Activated CD4-positive, alpha-beta T cell treated with anti-CD3 and anti-CD28 coated beads for 36 hours (primary cell): ENCODE measurements at regions not wholly inside any gene's neighbourhood (a gene's known extent, or its start where the extent isn't known, plus 50 kb on each side); places are given as distances from the start of the nearest gene placed in this dataset.
"Not testable (repeated sequence)": the region's sequence is repeated elsewhere in the genome, so short reads cannot be mapped to it uniquely, and the experiment has no call there.

Source experiments
- ATAC-seq: fragments of 200-7000 bp; cut with Tn5 transposase; one replicate; pipeline ENCODE4 v1.10.0; 2021; ENCODE audit warnings: mild to moderate bottlenecking, moderate library complexity
- CTCF ChIA-PET: fragments of 350-600 bp; sonication (Branson Sonifier 250); formaldehyde crosslinking; loops from one replicate; lab custom pipeline; 2021; ENCODE audit warnings: antibody characterized with exemption; lab: Charles Lee
- POLR2A ChIA-PET: fragments of 350-600 bp; sonication (Branson Sonifier 250); formaldehyde crosslinking; loops from one replicate; lab custom pipeline; 2021; ENCODE audit warnings: antibody characterized with exemption, inconsistent platforms; lab: Charles Lee
- DNase-seq: peaks from one replicate; pipeline ENCODE4 v3.0.0-alpha.2; 2020
- H3K27ac Mint-ChIP-seq: one replicate; pipeline ENCODE4 v1.8.0; 2021; ENCODE audit warnings: mixed read lengths
- H3K27me3 Mint-ChIP-seq: one replicate; pipeline ENCODE4 v1.8.0; 2021; ENCODE audit warnings: mixed read lengths
- H3K36me3 Mint-ChIP-seq: one replicate; pipeline ENCODE4 v1.8.0; 2021; ENCODE audit warnings: low read depth, mixed read lengths
- H3K4me1 Mint-ChIP-seq: one replicate; pipeline ENCODE4 v1.8.0; 2021; ENCODE audit warnings: mixed read lengths
- H3K4me3 Mint-ChIP-seq: one replicate; pipeline ENCODE4 v1.8.0; 2021; ENCODE audit warnings: mild to moderate bottlenecking, moderate library complexity, mixed read lengths
- H3K9me3 Mint-ChIP-seq: one replicate; pipeline ENCODE4 v1.8.0; 2021; ENCODE audit warnings: low read depth, mixed read lengths
- intact Hi-C, 2 experiments: fragments of 100-400 bp; cut with DNase I in 1 of 2; cut with micrococcal nuclease in 1 of 2; formaldehyde crosslinking; loops; one replicate each; pipeline versions ENCODE4 v1.14.2 to v1.15.1; 2022 to 2024; cut with DNase I, micrococcal nuclease

DNA sequence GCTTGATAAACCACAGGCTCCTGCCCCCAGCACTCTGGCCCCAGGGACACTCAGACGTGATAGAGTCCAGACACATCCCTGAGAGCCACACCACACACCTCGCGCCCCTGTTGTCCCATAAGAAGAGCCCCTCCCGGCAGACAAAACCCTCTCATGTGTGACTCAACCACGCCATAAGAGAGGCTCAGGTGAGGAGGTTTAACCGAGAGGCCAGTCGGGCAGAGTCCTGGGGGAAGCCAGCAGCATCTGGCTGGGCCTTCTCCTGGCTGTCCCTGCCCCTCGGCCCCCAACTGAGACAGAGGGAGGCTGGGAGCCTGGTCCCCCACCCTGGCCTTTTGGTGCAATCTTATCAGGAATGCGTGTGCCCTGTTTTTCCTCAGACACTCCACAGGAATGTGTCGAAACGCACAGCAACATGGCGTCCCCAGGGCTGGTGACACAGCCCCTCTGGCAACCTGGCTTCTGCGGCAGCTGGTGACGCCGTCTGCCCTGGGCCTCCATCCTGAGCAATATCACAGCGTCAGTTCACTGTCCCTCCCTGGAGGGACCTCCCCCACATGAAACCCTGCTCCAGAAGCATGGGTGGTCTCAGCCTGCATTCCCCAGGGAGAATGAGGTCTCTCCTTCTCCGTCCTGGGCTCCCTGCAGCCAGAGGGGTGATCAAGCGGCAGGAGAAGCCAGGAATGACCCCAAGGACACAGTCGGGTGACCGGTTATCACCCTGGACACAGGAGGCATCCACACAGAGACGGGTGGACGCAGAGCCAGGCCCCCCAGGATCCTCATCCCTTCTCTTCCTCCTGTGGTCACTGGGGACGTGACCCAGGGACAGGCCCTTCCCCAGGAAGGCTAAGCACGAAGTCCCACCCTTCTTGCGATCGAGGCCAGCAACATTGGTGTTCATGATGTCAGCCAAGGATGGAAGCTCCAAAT lies 156.6 kb upstream of the AFDN start:
- peaks cover 5% of the 10 kb centered on the region for H3K27me3 Mint-ChIP-seq
- ATAC-seq (no peak), DNase-seq (no peak)
- H3K27ac Mint-ChIP-seq = no peak overlapping the region
- CTCF ChIA-PET = no interaction called here
- no peaks in the 10 kb centered on the region for H3K4me1 Mint-ChIP-seq
- peaks cover 5% of the 10 kb centered on the region for H3K36me3 Mint-ChIP-seq
- no peak overlapping the region for H3K4me3 Mint-ChIP-seq
- peaks cover 15% of the 10 kb centered on the region for H3K9me3 Mint-ChIP-seq
- POLR2A ChIA-PET = no interaction called here
- intact Hi-C loops = no loop called here

DNA sequence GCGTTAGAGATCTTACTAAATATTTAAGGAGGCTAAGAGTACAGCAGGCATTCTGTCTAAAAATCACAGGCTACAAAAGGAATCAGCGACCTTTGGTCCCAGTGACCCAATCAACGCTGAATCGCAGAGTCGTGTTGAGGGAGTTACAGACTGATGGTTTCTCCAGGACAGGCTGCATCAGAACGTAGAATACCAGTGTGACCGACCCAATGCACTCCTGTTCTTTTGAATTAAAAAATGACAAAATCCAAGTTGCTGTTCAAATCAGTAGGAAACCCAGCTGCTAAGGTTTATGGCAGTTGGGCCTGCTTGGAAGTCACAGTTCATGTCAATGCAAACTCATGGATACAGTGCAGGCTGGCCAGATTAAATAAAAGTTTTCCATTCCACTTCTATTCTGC lies 155.8 kb upstream of the AFDN start:
- POLR2A ChIA-PET = no interaction called here

DNA sequence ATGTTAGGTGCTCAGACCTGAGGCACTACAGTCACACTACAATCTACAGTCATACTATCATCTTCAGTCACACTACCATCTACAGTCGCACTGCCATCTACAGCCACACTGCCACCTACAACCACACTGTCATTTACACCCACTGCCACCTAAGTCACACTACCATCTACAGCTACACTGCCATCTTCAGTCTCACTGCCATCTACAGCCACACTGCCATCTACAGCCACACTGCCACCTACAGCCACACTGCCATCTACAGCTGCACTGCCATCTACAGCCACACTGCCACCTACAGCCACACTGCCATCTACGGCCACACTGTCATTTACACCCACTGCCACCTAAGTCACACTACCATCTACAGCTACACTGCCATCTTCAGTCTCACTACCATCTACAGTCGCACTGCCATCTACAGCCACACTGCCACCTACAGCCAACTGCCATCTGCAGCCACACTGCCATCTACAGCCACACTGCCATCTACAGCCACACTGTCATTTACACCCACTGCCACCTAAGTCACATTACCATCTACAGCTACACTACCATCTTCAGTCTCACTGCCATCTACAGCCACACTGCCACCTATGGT lies 155.2 kb upstream of the AFDN start:
- DNase-seq, CTCF ChIA-PET, H3K27ac Mint-ChIP-seq, POLR2A ChIA-PET, H3K4me1 Mint-ChIP-seq, ATAC-seq, H3K36me3 Mint-ChIP-seq, intact Hi-C loops, H3K4me3 Mint-ChIP-seq: not testable (repeated sequence)
- Mint-ChIP-seq H3K27me3 (peaks cover 16% of the 10 kb centered on the region), H3K9me3 (peaks cover 15% of the 10 kb centered on the region)

More for the DNA sequence above, 155.8 kb upstream of the AFDN start:
- H3K36me3 Mint-ChIP-seq = peaks cover 5% of the 10 kb centered on the region
- CTCF ChIA-PET = no interaction called here
- no peak for DNase-seq
- intact Hi-C loops = no loop called here
- H3K4me1 Mint-ChIP-seq = no peaks in the 10 kb centered on the region
- peaks cover 15% of the 10 kb centered on the region for H3K9me3 Mint-ChIP-seq
- no peak overlapping the region for H3K4me3 Mint-ChIP-seq
- ATAC-seq = no peak
- H3K27ac Mint-ChIP-seq = no peak overlapping the region
- peaks cover 11% of the 10 kb centered on the region for H3K27me3 Mint-ChIP-seq

- ATAC-seq (no peak), DNase-seq (no peak)
- ChIA-PET CTCF (no interaction called here), POLR2A (no interaction called here)
- no peak overlapping the region for H3K4me3 Mint-ChIP-seq
- H3K4me1 Mint-ChIP-seq = no peaks in the 10 kb centered on the region
- peaks cover 5% of the 10 kb centered on the region for H3K36me3 Mint-ChIP-seq
- H3K27ac Mint-ChIP-seq = no peak overlapping the region
- peaks cover 15% of the 10 kb centered on the region for H3K9me3 Mint-ChIP-seq
- intact Hi-C loops = no loop called here
- peaks cover 20% of the 10 kb centered on the region for H3K27me3 Mint-ChIP-seq
Observed at GRCh38 chr6:167671977-167672687, 154.6 kb upstream of the AFDN start.

- POLR2A ChIA-PET = no interaction called here
- CTCF ChIA-PET = no interaction called here
- peaks cover 24% of the 10 kb centered on the region for H3K27me3 Mint-ChIP-seq
- DNase-seq (no peak), ATAC-seq (no peak)
- H3K36me3 Mint-ChIP-seq = peaks cover 5% of the 10 kb centered on the region
- no peaks in the 10 kb centered on the region for H3K4me1 Mint-ChIP-seq
- no peak overlapping the region for H3K4me3 Mint-ChIP-seq
- peaks cover 15% of the 10 kb centered on the region for H3K9me3 Mint-ChIP-seq
- intact Hi-C loops = no loop called here
- H3K27ac Mint-ChIP-seq = no peak overlapping the region
Observed at GRCh38 chr6:167672738-167673137, 154.0 kb upstream of the AFDN start.

DNA sequence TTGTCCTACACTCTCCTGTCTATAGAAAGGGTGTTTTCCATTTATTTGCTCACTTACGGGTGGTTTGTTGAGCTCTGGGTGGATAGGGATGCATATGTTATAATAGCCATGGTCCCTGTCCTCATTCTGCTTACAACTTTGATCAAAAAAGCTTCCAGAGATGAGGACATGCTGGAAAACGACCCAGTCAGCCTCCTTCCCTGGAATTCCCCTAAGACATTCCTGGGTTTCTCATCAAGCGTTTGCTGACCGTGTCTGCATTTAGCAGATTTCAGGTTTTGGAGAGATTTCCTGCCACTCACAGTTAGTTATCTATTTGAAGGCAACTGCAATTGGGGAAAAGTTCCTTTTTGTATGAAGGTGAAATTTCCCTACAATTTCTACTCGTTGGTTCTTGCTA lies 152.8 kb upstream of the AFDN start:
- peaks cover 5% of the 10 kb centered on the region for H3K36me3 Mint-ChIP-seq
- peaks cover 15% of the 10 kb centered on the region for H3K9me3 Mint-ChIP-seq
- CTCF ChIA-PET = no interaction called here
- no peak for DNase-seq
- peaks cover 31% of the 10 kb centered on the region for H3K27me3 Mint-ChIP-seq
- POLR2A ChIA-PET = no interaction called here
- no peak for ATAC-seq
- no peaks in the 10 kb centered on the region for H3K4me1 Mint-ChIP-seq
- intact Hi-C loops = no loop called here
- H3K27ac Mint-ChIP-seq = no peak overlapping the region
- no peak overlapping the region for H3K4me3 Mint-ChIP-seq

GRCh38 chr6:167674486-167674885 lies 152.2 kb upstream of the AFDN start:
- H3K4me3 Mint-ChIP-seq = no peak overlapping the region
- ATAC-seq = no peak
- H3K4me1 Mint-ChIP-seq = no peaks in the 10 kb centered on the region
- H3K9me3 Mint-ChIP-seq = peaks cover 15% of the 10 kb centered on the region
- ChIA-PET POLR2A (no interaction called here), CTCF (no interaction called here)
- peaks cover 36% of the 10 kb centered on the region for H3K27me3 Mint-ChIP-seq
- no peak overlapping the region for H3K27ac Mint-ChIP-seq
- DNase-seq = no peak
- intact Hi-C loops = no loop called here
- peaks cover 5% of the 10 kb centered on the region for H3K36me3 Mint-ChIP-seq

DNA sequence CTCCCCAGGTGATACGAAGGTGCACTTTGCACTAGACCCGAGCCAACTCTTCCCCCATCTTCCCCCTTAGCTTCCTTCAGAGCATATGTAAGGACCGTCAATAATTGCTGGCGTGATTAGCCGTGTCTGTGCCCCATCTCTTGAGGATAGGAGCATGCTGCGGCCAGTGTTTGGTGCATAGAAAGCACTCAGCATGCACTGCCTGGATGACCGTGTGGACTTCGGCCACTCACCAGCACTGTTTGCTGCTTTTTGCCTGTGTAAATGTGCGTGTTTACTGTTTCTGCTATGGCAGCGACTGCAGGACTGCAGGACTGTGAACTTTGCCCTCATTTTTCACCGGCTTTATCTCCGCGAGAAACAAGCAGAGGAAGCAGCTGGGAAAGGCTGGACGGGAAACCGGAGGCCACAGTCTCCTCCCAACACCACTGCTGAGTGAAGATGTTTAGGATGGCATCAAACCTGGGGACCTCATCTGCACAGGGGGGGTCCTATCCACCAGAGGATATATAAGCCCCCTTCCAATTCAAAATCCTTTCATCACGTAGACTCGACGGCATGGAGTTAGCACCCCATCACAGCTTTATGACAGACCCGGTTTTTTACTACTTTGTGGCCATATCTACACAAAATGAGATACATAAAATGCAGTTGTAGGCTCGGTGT lies 150.6 kb upstream of the AFDN start:
- peaks cover 15% of the 10 kb centered on the region for H3K9me3 Mint-ChIP-seq
- no peak overlapping the region for H3K4me3 Mint-ChIP-seq
- ChIA-PET CTCF (interaction anchor here (0.6 kb wide), 1 partner anchor 113 kb away, joined by 5 read pairs; no protein-coding TSS in a partner anchor), POLR2A (no interaction called here)
- no peaks in the 10 kb centered on the region for H3K4me1 Mint-ChIP-seq
- intact Hi-C loops = no loop called here
- DNase-seq (no peak), ATAC-seq (no peak)
- peaks cover 5% of the 10 kb centered on the region for H3K36me3 Mint-ChIP-seq
- no peak overlapping the region for H3K27ac Mint-ChIP-seq
- H3K27me3 Mint-ChIP-seq = peaks cover 48% of the 10 kb centered on the region

GRCh38 chr6:167676666-167677421 lies 149.9 kb upstream of the AFDN start:
- Mint-ChIP-seq H3K36me3 (peaks cover 5% of the 10 kb centered on the region), H3K27ac (no peak overlapping the region), H3K4me1 (no peaks in the 10 kb centered on the region), H3K9me3 (peaks cover 9% of the 10 kb centered on the region), H3K27me3 (peaks cover 54% of the 10 kb centered on the region), H3K4me3 (no peak overlapping the region)
- ChIA-PET POLR2A (no interaction called here), CTCF (no interaction called here)
- intact Hi-C loops = no loop called here
- ATAC-seq = no peak
- no peak for DNase-seq

GRCh38 chr6:167677422-167677789 lies 149.3 kb upstream of the AFDN start:
- DNase-seq (no peak), ATAC-seq (no peak)
- no peak overlapping the region for H3K27ac Mint-ChIP-seq
- H3K9me3 Mint-ChIP-seq = peaks cover 3% of the 10 kb centered on the region
- peaks cover 57% of the 10 kb centered on the region for H3K27me3 Mint-ChIP-seq
- ChIA-PET POLR2A (no interaction called here), CTCF (no interaction called here)
- no peaks in the 10 kb centered on the region for H3K4me1 Mint-ChIP-seq
- H3K36me3 Mint-ChIP-seq = peaks cover 2% of the 10 kb centered on the region
- intact Hi-C loops = no loop called here
- H3K4me3 Mint-ChIP-seq = no peak overlapping the region
